BE2C (cell line): ENCODE measurements at regions not wholly inside any gene's neighbourhood (a gene's known extent, or its start where the extent isn't known, plus 50 kb on each side); places are given as distances from the start of the nearest gene placed in this dataset.

Experiments
- DNase-seq: peaks from one replicate; pipeline ENCODE4 v3.0.0-alpha.2; 2020
- H3K27me3 ChIP-seq: fragments of 250-450 bp; sonication (Bioruptor Pico); 2 replicates; pipeline ENCODE4 v1.5.1; 2020; ENCODE audit warnings: mild to moderate bottlenecking
- H3K36me3 ChIP-seq: fragments of 250-450 bp; sonication (Bioruptor Pico); 2 replicates; pipeline ENCODE4 v1.5.1; 2020; ENCODE audit warnings: mild to moderate bottlenecking
- H3K4me1 ChIP-seq: fragments of 250-450 bp; sonication (Bioruptor Pico); 2 replicates; pipeline ENCODE4 v1.5.1; 2020
- H3K4me3 ChIP-seq: 2 replicates; pipeline ENCODE4 v1.5.1; 2011; ENCODE audit warnings: low read depth, low read length
- H3K9me3 ChIP-seq: fragments of 250-450 bp; sonication (Bioruptor Pico); 2 replicates; pipeline ENCODE4 v1.5.1; 2020
- CTCF ChIP-seq: IDR thresholded peaks from 2 replicates; pipeline ENCODE4 v1.5.1; 2012; ENCODE audit warnings: mild to moderate bottlenecking, low read depth, low read length

GRCh38 chr2:122905431-122905830 is 1119.7 kb upstream of the CNTNAP5 start:
- TF ChIP-seq CTCF = no peak
- no peaks in the 10 kb centered on the region for H3K36me3 ChIP-seq
- H3K4me3 ChIP-seq = no peak overlapping the region

GRCh38 chr2:122908159-122908558 is 1116.9 kb upstream of the CNTNAP5 start:
- no peaks in the 10 kb centered on the region for H3K4me1 ChIP-seq
- H3K27me3 ChIP-seq = no peaks in the 10 kb centered on the region
- H3K36me3 ChIP-seq = no peaks in the 10 kb centered on the region
- no peak for DNase-seq
- no peak overlapping the region for H3K4me3 ChIP-seq
- no peaks in the 10 kb centered on the region for H3K9me3 ChIP-seq
- TF ChIP-seq CTCF = no peak

More at GRCh38 chr2:122905431-122905830, 1119.7 kb upstream of the CNTNAP5 start:
- Histone ChIP-seq H3K4me1 (no peaks in the 10 kb centered on the region), H3K9me3 (no peaks in the 10 kb centered on the region), H3K27me3 (no peaks in the 10 kb centered on the region)
- DNase-seq = no peak

- Histone ChIP-seq H3K27me3 (no peaks in the 10 kb centered on the region), H3K36me3 (no peaks in the 10 kb centered on the region), H3K9me3 (no peaks in the 10 kb centered on the region), H3K4me3 (no peak overlapping the region), H3K4me1 (no peaks in the 10 kb centered on the region)
- DNase-seq = no peak
- no peak for TF ChIP-seq CTCF
These were observed 1097.9 kb upstream of the CNTNAP5 start for GRCh38 chr2:122927197-122927596.

GRCh38 chr2:122927710-122928557 is 1097.2 kb upstream of the CNTNAP5 start:
- Histone ChIP-seq H3K4me3 (no peak overlapping the region), H3K9me3 (no peaks in the 10 kb centered on the region), H3K36me3 (no peaks in the 10 kb centered on the region), H3K4me1 (no peaks in the 10 kb centered on the region), H3K27me3 (no peaks in the 10 kb centered on the region)
- DNase-seq = no peak
- TF ChIP-seq CTCF = no peak

GRCh38 chr2:122929347-122929746 is 1095.7 kb upstream of the CNTNAP5 start:
- H3K4me1 ChIP-seq = no peaks in the 10 kb centered on the region
- no peak for TF ChIP-seq CTCF
- no peaks in the 10 kb centered on the region for H3K9me3 ChIP-seq
- DNase-seq = no peak
- H3K36me3 ChIP-seq = no peaks in the 10 kb centered on the region
- H3K4me3 ChIP-seq = no peak overlapping the region
- no peaks in the 10 kb centered on the region for H3K27me3 ChIP-seq

GRCh38 chr2:122935506-122935905 is 1089.6 kb upstream of the CNTNAP5 start:
- DNase-seq = no peak
- Histone ChIP-seq H3K4me1 (no peaks in the 10 kb centered on the region), H3K4me3 (no peak overlapping the region), H3K36me3 (no peaks in the 10 kb centered on the region), H3K9me3 (no peaks in the 10 kb centered on the region), H3K27me3 (no peaks in the 10 kb centered on the region)
- no peak for TF ChIP-seq CTCF
